Muscle of arm (tissue), 1 donor: ENCODE measurements at regions not wholly inside any gene's neighbourhood (a gene's known extent, or its start where the extent isn't known, plus 50 kb on each side); places are given as distances from the start of the nearest gene placed in this dataset.
"Not testable (repeated sequence)": the region's sequence is repeated elsewhere in the genome, so short reads cannot be mapped to it uniquely, and the experiment has no call there.

ENCODE experiments used
- DNase-seq: peaks from one replicate; pipeline ENCODE4 v3.0.0-alpha.2; 2013

DNA sequence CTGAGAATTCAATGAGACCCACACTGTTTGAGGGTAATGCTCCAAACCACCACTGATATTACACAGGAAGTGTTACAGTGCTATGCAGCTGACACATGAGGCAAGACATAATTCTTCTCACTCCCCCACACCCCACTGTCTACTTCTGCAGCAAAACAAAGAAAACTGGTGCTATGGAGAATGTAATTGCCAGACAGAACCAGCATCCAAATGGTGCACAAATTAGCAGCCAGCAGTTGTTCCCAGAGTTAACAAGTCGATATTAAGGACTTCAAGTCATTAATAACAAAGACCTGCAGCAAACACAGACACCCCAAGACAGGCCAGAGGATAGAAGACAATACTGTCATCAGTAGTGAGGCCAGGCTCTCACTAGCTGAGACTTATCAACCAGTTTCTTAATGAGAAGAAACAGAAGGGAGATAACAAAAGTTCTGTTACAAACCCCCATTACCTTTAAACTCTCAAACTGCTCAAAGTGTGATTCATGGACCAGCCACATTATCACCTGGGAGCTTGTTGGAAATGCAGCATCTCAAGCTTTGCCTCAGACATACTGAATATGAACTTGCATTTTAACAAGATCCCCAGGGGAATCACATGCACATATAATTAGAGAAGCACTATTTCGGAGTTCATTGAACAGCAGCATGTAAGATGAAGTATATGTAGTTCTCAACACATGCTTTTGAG lies 58.7 kb upstream of the FNDC3B start:
- DNase-seq = no peak

DNA sequence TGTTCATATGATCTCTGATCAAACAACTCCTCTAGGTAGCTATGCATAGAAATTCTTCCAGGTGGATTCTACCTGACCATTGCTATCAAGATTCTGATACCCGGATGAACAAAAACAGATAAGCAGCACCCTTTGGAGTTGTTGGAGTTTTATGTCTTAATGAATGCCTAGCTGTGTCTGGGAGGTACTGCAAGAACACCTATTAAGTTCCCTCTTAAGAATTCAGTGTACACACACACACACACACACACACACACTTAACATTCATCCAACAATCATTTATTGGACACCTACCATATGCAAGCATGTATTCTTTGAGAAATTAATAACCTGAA lies 58.1 kb upstream of the FNDC3B start:
- DNase-seq = no peak

DNA sequence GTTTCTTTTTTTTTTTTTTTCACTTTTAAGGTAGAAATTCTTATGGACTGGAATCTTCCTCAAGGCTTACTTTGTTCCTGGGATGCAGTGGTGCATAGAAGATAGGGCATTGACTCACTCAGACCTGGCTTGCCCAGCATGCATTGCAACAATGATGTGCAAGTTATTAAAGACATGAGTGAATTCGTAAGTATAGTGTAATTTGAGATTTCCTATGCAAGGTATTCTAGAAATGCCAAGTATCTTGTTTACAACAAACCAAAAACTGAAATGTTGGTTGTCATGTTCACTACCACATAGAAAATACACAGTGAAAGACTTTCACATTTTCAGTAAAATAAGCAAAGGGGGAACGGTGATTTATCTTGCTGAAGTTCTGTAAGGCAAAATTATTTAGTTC lies 56.5 kb upstream of the FNDC3B start:
- no peak for DNase-seq

DNA sequence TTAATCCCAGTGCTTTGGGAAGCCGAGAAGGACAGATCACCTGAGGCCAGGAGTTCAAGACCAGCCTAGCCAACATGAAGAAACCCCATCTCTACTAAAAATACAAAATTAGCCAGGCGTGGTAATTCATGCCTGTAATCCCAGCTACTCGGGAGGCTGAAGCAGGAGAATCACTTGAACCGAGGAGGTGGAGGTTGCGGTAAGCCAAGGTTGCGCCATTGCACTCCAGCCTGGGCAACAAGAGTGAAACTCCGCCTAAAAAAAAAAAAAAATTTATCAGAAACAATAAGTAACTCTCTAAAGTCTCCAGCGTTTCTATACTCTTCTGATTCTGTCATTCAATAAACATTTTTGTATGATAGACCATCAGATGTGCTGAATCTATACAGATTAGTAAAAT lies 55.7 kb upstream of the FNDC3B start:
- not testable (repeated sequence) for DNase-seq

DNA sequence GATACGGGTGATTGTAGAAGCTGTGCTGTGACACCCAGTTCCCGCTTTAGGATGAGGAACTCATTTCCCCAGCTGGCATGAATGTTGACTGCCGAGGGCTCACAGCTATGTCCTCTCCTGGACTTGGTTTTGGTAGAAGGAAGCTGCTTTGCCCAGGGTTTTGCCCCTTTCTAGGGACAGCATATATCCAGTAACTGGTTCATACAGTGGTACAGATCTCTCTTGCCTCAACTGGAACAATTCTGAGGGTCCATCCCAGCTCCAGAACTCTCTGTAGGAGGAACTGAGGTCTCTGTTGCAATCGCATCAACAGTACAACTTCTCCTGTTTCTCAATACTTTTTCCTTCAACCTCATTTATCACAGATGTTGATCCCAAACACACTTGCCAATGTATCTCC lies 54.5 kb upstream of the FNDC3B start:
- DNase-seq = no peak

DNA sequence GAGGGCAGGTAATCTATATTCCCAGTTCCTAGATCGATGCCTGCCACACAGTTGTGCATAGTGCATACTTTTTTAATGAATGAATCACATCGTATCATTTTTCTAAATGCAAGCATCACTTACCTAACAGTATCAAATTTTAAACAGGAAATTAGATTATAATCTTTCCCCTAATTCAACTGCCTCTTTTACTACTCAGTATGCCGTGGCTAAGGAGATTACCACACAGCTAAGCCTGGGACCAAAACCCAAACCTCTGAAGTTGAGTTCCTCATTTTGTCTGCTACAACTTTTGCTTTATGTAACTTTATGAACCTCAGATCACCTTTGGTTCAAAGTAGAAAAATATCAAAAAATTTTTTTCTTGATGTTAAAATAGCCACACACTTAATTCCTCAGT lies 53.2 kb upstream of the FNDC3B start:
- no peak for DNase-seq

DNA sequence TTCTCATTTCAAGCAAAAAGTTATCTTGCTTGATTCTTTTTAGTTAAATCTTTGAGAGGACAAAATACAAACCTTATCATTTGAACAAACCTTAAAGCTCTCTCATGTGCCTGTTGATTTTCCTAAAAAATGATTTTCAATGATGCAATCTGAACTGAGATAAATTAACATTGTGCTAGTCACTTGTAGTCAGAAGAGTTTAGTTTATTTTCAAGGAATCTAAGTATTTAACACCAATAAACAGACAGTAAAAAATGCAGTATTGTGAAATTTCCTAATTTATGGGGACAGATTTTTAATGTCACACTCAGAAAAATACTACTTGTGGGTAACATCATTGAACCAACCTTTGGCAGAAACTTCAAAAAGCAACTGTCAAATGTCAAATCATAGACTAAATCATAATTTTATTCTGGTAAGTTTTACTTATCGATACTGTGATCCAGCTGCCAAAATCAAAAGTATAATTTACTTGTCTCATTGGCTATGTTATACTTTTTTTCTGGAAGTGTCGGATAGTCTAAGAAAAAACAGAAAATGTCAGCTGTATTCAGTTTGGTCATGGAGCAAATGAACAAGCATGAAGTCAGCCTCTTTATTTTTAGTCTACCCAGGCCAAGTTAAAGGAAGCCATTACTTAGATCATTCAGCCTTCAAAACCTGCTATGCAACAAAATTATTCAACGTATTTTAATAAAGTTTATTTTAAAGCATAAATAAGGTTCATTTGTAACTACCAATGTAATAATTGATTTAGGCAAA lies 52.4 kb upstream of the FNDC3B start:
- no peak for DNase-seq
